Panc1 (cell line): ENCODE measurements at regions not wholly inside any gene's neighbourhood (a gene's known extent, or its start where the extent isn't known, plus 50 kb on each side); places are given as distances from the start of the nearest gene placed in this dataset.

Source experiments
- ATAC-seq: fragments of 200-7000 bp; cut with Tn5 transposase; 2 replicates; pipeline ENCODE4 v1.9.1; 2020; ENCODE audit warnings: mild to moderate bottlenecking, moderate library complexity
- BruUV-seq: library from RNA; stranded (reverse); fragments of 400-500 nt; replicated peaks from 2 replicates; lab custom pipeline; 2021; lab: Mats Ljungman, UMichigan
- CTCF ChIA-PET: fragments of 300-600 bp; sonication (Branson Sonifier 250); formaldehyde crosslinking; loops from one replicate; lab custom pipeline; 2022; ENCODE audit warnings: antibody characterized with exemption; lab: Charles Lee
- POLR2A ChIA-PET: fragments of 300-600 bp; sonication (Branson Sonifier 250); formaldehyde crosslinking; loops from one replicate; lab custom pipeline; 2022; ENCODE audit warnings: antibody characterized with exemption; lab: Charles Lee
- DNase-seq: peaks from one replicate; pipeline ENCODE4 v3.0.0-alpha.2; 2010; ENCODE audit warnings: low read depth, low spot score
- H3K27ac ChIP-seq: 2 replicates; pipeline ENCODE4 v1.5.1; 2011; ENCODE audit warnings: mild to moderate bottlenecking, low read length, inconsistent platforms
- H3K27me3 ChIP-seq: fragments of 200-500 bp; sonication (Bioruptor generic); 2 replicates; pipeline ENCODE4 v1.6.0; 2014; ENCODE audit warnings: low read length, inconsistent platforms; ENCODE audit not compliant: control insufficient read depth, insufficient read depth
- H3K36me3 ChIP-seq: fragments of 200-500 bp; sonication (Bioruptor generic); 2 replicates; pipeline ENCODE4 v1.5.1; 2014; ENCODE audit warnings: inconsistent platforms, mild to moderate bottlenecking, low read length, moderate library complexity; ENCODE audit not compliant: control insufficient read depth, insufficient read depth
- H3K4me1 ChIP-seq: 2 replicates; pipeline ENCODE4 v1.5.1; 2011; ENCODE audit warnings: inconsistent platforms, mild to moderate bottlenecking, low read length, moderate library complexity; ENCODE audit not compliant: control insufficient read depth, insufficient read depth
- H3K4me3 ChIP-seq, 2 experiments: 2 replicates each; pipeline ENCODE4 v1.5.1; 2011 to 2012; ENCODE audit warnings: low read depth in 2 of 2, low read length in 2 of 2, mild to moderate bottlenecking in 2 of 2, inconsistent platforms in 1 of 2, moderate library complexity in 1 of 2
- H3K9me3 ChIP-seq: fragments of 200-500 bp; sonication (Bioruptor generic); 2 replicates; pipeline ENCODE4 v1.5.1; 2014; ENCODE audit warnings: low read depth, mild to moderate bottlenecking, inconsistent platforms, low read length, moderate library complexity; ENCODE audit not compliant: control insufficient read depth, insufficient read depth
- POLR2AphosphoS5 ChIP-seq: IDR thresholded peaks from 2 replicates; pipeline ENCODE4 v1.6.1; 2012; ENCODE audit warnings: mild to moderate bottlenecking, low read depth, low read length, moderate library complexity
- SIN3A ChIP-seq: IDR thresholded peaks from 2 replicates; pipeline ENCODE4 v1.6.1; 2012; ENCODE audit warnings: low read depth, mild to moderate bottlenecking, low read length, moderate library complexity, borderline replicate concordance; ENCODE audit not compliant: insufficient read depth
- TCF7L2 ChIP-seq: IDR thresholded peaks from 2 replicates; pipeline ENCODE4 v1.6.1; 2011; ENCODE audit warnings: mild to moderate bottlenecking, low read depth, low read length, inconsistent platforms
- in situ Hi-C: cut with HindIII; loops from 2 replicates; pipeline ENCODE4 v1.10.0; 2016; ENCODE audit warnings: low sequenced_read_pairs, low pct_unique_long_range_greater_than_20kb
- intact Hi-C: fragments of 100-400 bp; cut with micrococcal nuclease; formaldehyde crosslinking; loops from one replicate; pipeline ENCODE4 v1.10.0; 2022; ENCODE audit not compliant: unreplicated experiment
- TF ChIP-seq, protein P1 (sequence below): fragments of 450-650 bp; IDR thresholded peaks from 2 replicates; pipeline ENCODE4 v1.5.1; 2017; ENCODE audit warnings: mild to moderate bottlenecking
- TF ChIP-seq, protein P2 (sequence below), 2 experiments: IDR thresholded peaks; 2 replicates each; pipeline ENCODE4 v1.6.1; 2011 to 2012; ENCODE audit warnings: low read depth in 2 of 2, control low read depth in 1 of 2, low read length in 1 of 2, mild to moderate bottlenecking in 1 of 2, moderate library complexity in 1 of 2; ENCODE audit not compliant: insufficient read depth in 1 of 2

DNA sequence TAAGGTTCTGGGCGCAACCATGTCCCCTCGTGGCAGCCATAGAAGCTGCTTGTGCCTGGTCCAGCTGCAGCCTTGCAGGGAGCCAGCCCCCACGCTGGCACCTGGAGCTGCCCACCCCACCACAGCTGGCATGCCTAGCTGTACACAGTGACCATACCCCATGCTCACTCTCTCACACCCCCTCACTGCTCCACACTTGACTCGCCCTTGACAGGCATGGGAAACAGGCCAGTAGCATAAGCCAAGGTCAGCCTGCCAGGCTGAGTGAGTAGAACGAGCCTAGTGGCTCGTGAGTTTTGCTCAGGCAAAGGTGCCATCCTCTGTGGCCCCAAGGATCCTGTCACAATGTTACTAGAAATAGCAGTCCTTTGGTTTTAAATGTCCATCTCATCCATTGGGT, 52.7 kb upstream of the CADM2 start:
- CTCF ChIA-PET, result interaction anchor here (1.2 kb wide), 1 partner anchor 53 kb away, joined by 3 read pairs; the partner anchor contains the start of gene CADM2
- ATAC-seq, result no peak
- no TSS peak for BruUV-seq
- no peak overlapping the region for H3K27ac ChIP-seq
- intact Hi-C loops (no loop called here), in situ Hi-C loops (no loop called here)
- no peaks in the 10 kb centered on the region for H3K4me1 ChIP-seq
- H3K4me3 ChIP-seq, result no peak overlapping the region
- no peak for DNase-seq
- H3K27me3 ChIP-seq, result no peaks in the 10 kb centered on the region
- POLR2A ChIA-PET, result no interaction called here
- TF ChIP-seq, protein P1, sequence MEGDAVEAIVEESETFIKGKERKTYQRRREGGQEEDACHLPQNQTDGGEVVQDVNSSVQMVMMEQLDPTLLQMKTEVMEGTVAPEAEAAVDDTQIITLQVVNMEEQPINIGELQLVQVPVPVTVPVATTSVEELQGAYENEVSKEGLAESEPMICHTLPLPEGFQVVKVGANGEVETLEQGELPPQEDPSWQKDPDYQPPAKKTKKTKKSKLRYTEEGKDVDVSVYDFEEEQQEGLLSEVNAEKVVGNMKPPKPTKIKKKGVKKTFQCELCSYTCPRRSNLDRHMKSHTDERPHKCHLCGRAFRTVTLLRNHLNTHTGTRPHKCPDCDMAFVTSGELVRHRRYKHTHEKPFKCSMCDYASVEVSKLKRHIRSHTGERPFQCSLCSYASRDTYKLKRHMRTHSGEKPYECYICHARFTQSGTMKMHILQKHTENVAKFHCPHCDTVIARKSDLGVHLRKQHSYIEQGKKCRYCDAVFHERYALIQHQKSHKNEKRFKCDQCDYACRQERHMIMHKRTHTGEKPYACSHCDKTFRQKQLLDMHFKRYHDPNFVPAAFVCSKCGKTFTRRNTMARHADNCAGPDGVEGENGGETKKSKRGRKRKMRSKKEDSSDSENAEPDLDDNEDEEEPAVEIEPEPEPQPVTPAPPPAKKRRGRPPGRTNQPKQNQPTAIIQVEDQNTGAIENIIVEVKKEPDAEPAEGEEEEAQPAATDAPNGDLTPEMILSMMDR, result no peak
- TF ChIP-seq, protein P2, sequence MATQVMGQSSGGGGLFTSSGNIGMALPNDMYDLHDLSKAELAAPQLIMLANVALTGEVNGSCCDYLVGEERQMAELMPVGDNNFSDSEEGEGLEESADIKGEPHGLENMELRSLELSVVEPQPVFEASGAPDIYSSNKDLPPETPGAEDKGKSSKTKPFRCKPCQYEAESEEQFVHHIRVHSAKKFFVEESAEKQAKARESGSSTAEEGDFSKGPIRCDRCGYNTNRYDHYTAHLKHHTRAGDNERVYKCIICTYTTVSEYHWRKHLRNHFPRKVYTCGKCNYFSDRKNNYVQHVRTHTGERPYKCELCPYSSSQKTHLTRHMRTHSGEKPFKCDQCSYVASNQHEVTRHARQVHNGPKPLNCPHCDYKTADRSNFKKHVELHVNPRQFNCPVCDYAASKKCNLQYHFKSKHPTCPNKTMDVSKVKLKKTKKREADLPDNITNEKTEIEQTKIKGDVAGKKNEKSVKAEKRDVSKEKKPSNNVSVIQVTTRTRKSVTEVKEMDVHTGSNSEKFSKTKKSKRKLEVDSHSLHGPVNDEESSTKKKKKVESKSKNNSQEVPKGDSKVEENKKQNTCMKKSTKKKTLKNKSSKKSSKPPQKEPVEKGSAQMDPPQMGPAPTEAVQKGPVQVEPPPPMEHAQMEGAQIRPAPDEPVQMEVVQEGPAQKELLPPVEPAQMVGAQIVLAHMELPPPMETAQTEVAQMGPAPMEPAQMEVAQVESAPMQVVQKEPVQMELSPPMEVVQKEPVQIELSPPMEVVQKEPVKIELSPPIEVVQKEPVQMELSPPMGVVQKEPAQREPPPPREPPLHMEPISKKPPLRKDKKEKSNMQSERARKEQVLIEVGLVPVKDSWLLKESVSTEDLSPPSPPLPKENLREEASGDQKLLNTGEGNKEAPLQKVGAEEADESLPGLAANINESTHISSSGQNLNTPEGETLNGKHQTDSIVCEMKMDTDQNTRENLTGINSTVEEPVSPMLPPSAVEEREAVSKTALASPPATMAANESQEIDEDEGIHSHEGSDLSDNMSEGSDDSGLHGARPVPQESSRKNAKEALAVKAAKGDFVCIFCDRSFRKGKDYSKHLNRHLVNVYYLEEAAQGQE (IDR thresholded peaks at IDR 0.05; ENCODE audit: insufficient read depth in 1 of 2, low read depth in 2 of 2, low read length in 1 of 2), result no peak
- TF ChIP-seq SIN3A (no peak), TCF7L2 (no peak), POLR2AphosphoS5 (no peak)
- no peaks in the 10 kb centered on the region for H3K9me3 ChIP-seq
- no peaks in the 10 kb centered on the region for H3K36me3 ChIP-seq
